HG03558 (cell line): ENCODE measurements at regions not wholly inside any gene's neighbourhood (a gene's known extent, or its start where the extent isn't known, plus 50 kb on each side); places are given as distances from the start of the nearest gene placed in this dataset.

Source experiments
- ATAC-seq: cut with Tn5 transposase; IDR thresholded peaks from one replicate; pipeline ENCODE4 v1.9.1; 2021; ENCODE audit warnings: moderate number of reproducible peaks; ENCODE audit not compliant: unreplicated experiment; ENCODE audit errors: extremely low read depth

DNA sequence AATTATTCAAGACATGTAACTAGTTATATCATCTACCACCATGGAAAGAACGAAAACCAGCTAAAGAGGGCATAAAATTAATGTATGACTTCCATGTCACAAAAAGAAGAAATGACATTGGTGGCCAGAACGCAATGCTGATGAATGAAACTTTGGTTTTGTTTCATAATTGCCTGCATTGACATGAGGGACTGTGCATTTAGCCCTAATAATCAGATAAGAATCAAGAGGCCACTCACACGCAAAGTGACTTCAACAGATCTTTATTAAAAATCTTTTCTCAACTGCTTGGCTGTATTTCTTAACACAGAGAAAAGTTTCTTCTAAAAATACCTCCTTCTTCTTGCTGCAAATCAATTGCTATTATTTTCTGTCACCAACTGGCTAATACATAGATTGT, 184.7 kb upstream of the RUNX1 start:
- ATAC-seq = no peak

- no peak for ATAC-seq
These were observed 183.6 kb upstream of the RUNX1 start for GRCh38 chr21:35232545-35233176.

- ATAC-seq = no peak
These were observed 182.0 kb upstream of the RUNX1 start for GRCh38 chr21:35231090-35231489.

GRCh38 chr21:35229290-35229689, 180.2 kb upstream of the RUNX1 start:
- ATAC-seq = no peak

DNA sequence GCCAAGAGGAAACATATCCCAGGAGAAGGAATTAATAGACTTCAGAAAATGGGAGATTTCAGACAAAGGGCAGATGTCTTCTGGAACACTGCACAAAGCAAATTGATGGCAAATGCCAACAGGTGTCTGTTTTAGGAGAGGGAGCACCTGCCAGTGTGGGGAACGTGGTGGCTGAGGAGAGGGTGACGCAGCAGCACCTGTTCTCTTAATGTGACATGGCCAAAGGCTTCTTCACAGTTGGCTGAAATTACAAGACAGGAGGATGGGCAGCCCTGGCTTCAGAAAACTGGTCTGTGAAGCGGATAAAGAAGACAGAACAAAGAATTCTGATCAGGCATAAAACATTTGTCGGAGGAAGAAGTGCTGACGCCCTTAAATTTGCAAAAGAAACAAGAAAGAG, 178.7 kb upstream of the RUNX1 start:
- ATAC-seq = no peak

DNA sequence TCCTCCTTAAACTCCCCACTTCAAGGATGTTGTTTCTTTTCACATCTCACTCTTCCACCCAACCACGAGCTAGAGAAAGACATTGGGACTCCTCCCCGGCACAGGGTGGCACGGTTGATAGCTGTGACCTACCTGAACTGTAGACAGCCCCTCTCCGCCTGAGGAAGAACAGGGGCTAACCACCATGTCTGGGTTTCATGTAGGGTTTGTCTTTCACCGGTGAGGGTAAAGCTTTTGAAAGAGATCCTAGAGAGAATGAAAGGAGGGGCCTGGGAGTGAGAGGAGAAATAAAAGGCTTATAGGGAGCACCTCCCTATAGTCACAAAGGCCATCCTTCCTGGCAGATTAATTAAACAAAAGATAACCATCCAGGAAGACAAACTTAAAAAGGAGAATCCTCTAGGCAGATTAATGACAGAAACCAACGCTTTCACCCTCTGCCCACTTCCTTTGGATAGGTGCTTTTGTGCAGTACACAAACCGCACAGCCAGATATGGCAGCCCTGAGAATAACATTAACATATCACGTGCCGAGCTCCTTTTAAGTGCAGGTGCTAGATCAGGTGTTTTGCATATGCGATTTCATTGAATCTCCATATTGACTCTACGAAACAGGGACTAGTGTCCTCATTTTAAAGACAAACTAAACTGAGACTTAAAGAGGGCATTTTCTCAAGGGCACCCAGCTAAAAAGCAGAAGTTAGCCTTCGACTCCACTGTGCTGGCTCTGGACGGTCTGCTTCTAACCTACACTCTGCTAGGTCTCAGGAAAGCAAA, 178.1 kb upstream of the RUNX1 start:
- ATAC-seq = no peak

DNA sequence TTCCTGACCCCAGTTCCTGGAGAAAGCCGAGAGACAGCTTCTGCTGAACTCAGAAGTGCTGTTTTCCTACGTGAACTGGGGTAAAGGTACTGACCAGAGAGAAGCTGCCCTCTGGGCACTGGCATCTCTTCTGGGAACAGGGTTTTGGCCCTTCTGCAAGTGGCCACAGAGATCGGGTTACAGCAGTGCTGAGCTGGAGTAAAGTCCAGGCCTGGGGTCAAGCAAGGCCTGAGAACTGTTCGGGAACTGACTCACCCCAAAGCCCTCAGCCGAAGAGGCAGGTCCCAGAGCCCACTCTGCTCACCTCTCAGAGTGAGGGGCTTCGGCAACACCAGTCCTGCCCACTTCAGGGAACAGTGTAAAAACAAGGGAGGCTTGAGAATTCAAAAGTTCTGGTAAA, 177.2 kb upstream of the RUNX1 start:
- ATAC-seq = no peak

GRCh38 chr21:35225573-35225972, 176.5 kb upstream of the RUNX1 start:
- ATAC-seq = no peak

DNA sequence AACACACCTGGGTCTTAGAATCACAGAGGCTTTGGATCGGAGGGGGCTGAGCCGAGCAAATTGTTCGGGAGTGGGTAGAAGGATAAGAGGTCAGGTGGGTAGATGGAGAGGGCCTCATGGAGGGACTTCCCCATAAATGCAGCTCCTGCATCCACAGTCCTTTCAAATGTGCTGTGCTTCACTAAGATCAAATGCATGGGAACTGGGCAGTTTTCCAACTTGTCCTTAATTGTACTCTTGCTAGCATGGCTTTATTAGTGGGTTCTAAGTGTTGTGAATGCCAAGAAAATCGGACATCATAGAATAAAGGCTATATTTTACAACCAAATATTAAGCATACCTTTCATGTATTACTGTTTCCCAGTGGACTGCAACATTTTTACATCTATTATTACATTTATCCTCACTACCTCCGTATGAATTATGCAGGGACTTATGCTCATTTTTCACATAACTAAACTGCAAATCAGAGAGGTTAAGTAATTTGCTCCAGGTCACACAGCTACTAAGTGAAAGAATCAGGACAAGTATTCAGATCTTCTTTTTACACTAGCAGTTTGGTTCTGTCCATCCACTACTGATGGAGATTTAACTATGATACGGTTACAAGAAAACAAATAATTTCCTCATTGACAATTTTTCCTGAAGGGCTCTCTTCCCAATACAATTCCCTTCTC, 174.5 kb upstream of the RUNX1 start:
- ATAC-seq = no peak

DNA sequence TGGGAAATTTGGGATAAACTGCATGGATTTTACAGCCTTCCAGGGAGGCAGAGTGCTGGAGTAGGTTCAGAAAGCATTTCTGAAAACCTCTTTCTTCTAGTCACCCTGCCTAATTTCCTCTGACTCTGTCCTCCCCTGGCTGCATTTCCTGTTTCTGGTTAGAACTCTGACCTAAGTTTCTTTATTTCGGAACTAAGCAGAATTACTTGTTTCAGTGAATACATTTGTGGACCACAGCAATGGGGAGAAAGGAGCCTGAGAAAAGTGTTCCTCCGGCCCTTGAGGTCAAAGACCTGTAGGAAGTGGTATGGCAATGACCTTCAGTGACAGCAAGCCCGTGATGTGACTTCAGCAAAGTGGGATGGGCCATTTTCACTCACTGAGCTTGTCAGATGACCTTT, 173.4 kb upstream of the RUNX1 start:
- ATAC-seq = no peak

- ATAC-seq = no peak
These were observed 172.9 kb upstream of the RUNX1 start for GRCh38 chr21:35222021-35222420.

DNA sequence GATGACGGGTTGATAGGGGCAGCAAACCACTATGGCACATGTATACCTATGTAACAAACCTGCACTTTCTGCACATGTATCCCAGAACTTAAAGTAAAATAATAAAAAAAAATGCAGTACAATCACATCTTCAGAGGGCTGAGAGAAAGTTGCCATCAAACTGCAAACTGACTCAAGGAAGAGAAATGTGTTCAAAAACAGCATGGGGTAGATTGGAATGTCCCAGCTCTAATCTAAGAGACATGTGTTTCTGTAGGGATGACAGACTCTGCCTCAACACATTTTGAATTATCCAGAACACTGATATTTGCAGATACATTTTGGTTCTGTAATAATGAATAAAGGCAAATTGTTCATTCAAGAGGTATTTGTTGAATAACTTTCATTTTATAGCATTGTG, 171.2 kb upstream of the RUNX1 start:
- no peak for ATAC-seq

- no peak for ATAC-seq
These were observed 170.6 kb upstream of the RUNX1 start for GRCh38 chr21:35219719-35220118.

DNA sequence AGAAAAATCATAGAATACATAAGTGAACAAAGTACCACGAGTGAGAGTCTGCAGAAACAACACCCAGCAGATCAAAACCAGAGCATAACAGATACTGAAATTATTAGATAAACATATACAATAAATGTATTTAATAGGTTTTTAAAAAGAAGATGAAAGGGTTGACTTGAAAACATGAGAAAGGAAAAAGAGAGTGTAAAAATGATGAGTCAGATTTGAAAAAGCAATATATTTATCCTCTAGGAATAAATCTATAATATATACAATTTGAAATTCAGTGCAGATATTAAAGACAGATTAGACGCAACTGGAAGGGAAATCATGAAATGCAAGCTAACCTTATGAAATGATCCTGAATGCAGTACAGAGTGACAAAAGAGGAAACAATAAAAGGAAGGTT, 170.2 kb upstream of the RUNX1 start:
- ATAC-seq = no peak

- no peak for ATAC-seq
These were observed 168.5 kb upstream of the RUNX1 start for GRCh38 chr21:35217504-35218060.

GRCh38 chr21:35216996-35217395, 167.9 kb upstream of the RUNX1 start:
- no peak for ATAC-seq

GRCh38 chr21:35215870-35216269, 166.8 kb upstream of the RUNX1 start:
- ATAC-seq = no peak

DNA sequence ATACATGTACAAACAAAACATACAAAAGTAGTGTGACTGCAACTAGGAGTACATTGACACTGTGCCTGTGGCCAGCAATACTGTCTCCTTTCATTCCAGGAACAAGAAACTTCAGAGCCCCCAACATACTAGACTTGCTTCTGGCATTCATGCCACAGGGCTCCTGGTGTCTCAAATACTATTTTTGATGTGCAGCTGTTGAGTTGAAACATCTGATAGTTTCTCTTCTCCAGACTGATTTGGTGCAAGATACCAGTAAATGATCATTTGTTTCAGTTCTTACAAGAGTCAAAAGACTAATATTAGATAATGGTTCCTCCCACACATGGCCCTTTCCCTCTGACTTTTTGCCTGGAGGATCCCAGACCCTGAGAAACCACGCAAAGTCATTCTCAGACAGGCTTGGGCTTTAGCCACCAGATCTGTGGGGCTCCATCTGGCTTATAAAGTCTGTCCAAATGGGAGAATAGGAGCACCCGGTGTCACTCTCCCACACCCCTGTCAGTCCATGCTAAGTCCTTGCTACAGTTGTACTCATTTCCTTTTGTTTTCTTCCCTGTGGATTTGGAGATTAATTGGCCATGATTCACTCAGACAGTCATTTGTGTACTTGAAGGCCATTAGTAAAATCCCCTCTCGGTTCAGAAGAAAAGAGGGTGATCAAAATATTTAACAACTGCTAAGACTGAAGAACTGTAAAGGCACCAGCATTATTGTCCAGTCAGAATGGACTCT, 163.5 kb upstream of the RUNX1 start:
- ATAC-seq = no peak

DNA sequence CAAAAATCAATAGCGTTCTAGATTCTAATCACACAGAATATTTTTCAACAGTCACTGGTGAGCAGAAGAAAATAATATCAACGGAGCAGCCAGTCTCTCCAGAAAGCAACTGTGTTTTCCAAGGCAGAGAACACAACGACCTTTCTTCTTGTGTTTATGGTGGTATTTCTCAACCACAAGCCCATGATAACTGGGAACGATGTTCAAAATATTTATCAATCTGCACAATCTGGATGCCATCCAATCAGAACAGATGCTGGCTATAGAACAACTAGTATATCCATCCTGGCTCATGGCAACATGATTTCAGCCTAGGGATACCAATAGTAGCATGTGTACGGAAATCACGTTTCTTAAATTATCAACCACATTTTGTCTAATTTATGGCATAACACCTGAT, 162.7 kb upstream of the RUNX1 start:
- no peak for ATAC-seq

DNA sequence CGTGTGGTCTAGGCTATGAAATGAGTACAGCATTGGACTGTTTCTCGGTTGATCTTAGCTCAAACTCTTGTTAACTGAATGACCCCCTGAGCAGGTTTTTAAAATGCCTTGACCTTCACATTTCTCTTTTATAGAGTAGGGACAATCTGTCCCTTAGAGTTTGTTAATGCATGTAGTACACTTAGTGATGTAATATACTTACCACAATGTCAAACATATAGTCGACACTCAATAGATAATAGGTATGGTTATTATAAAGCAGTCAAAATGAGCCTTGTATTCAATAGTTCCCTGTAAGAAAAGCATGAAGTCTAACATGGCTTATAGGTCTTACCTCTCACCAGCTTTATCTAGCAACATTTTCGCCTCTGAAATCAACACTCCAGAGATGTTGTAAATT, 161.0 kb upstream of the RUNX1 start:
- no peak for ATAC-seq
